ENCODE measurements at regions not wholly inside any gene's neighbourhood (a gene's known extent, or its start where the extent isn't known, plus 50 kb on each side); places are given as distances from the start of the nearest gene placed in this dataset.

GRCh38 chr3:124079912-124080276, 88.0 kb upstream of the ROPN1 start:
- H2AFZ ChIP-seq (ENCODE audit: low read length) = no peak overlapping the region
- WGBS, 2 donors (ENCODE audit: extremely low coverage in 2 of 2, insufficient read length in 2 of 2, insufficient replicate concordance in 1 of 2) = no CpG with 5 or more reads among the region's 2 CpGs
- H3K23ac ChIP-seq (ENCODE audit: low read depth, low read length, poor library complexity) = no peak overlapping the region
- no peak for DNase-seq (ENCODE audit: low spot score)
- no peak overlapping the region for H3K14ac ChIP-seq (ENCODE audit: low read length)
- H3K4me1 ChIP-seq (ENCODE audit: control insufficient read depth in 2 of 2, insufficient read depth in 1 of 2, low read depth in 1 of 2, low read length in 2 of 2) = peaks cover 0 to 2% of the 10 kb centered on the region in 2 donors
- H3K4me2 ChIP-seq (ENCODE audit: insufficient read depth, low read length, poor library complexity, severe bottlenecking) = no peak overlapping the region
- no peak overlapping the region for H3K4me3 ChIP-seq (ENCODE audit: low read length in 2 of 2)
- no peak overlapping the region for H2BK5ac ChIP-seq (ENCODE audit: low read length)
- H3K79me1 ChIP-seq (ENCODE audit: low read depth, low read length) = peaks cover 3% of the 10 kb centered on the region
- no peaks in the 10 kb centered on the region for H3K27me3 ChIP-seq (ENCODE audit: control insufficient read depth in 3 of 3, insufficient read depth in 3 of 3, low read depth in 1 of 3, low read length in 3 of 3)
- H3K27ac ChIP-seq (replicated peaks; ENCODE audit: low read length) = no peak overlapping the region
- H2BK12ac ChIP-seq (ENCODE audit: low read length) = no peak overlapping the region
- H3K9me3 ChIP-seq (replicated peaks in 1 of 2; ENCODE audit: control insufficient read depth in 2 of 2, insufficient read depth in 1 of 2, low read depth in 1 of 2, low read length in 2 of 2) = peaks cover 0 to under 1% of the 10 kb centered on the region in 2 donors
- no peak overlapping the region for H4K91ac ChIP-seq (ENCODE audit: low read depth, low read length, poor library complexity)
- no peak overlapping the region for H3K18ac ChIP-seq (ENCODE audit: low read length)
- H3K36me3 ChIP-seq (replicated peaks in 1 of 2; ENCODE audit: control insufficient read depth in 2 of 2, insufficient read depth in 2 of 2, low read length in 2 of 2) = no peaks in the 10 kb centered on the region
- H2BK15ac ChIP-seq (ENCODE audit: low read length) = no peak overlapping the region
- H4K8ac ChIP-seq (ENCODE audit: low read depth, low read length) = no peak overlapping the region
- H2AK5ac ChIP-seq (ENCODE audit: low read depth, low read length) = no peak overlapping the region
- H3K9ac ChIP-seq (ENCODE audit: low read depth, low read length, poor library complexity) = no peak overlapping the region
- no peak overlapping the region for H3K4ac ChIP-seq (ENCODE audit: low read length)
- no peak overlapping the region for H2BK120ac ChIP-seq (ENCODE audit: low read depth, low read length)

- Histone ChIP-seq H3K9me3 (replicated peaks in 1 of 2; ENCODE audit: control insufficient read depth in 2 of 2, insufficient read depth in 1 of 2, low read depth in 1 of 2, low read length in 2 of 2) (peaks cover 0 to 2% of the 10 kb centered on the region in 2 donors), H3K79me1 (ENCODE audit: low read depth, low read length) (no peaks in the 10 kb centered on the region), H3K23ac (ENCODE audit: low read depth, low read length, poor library complexity) (no peak overlapping the region), H2BK12ac (ENCODE audit: low read length) (no peak overlapping the region), H3K4ac (ENCODE audit: low read length) (no peak overlapping the region), H3K14ac (ENCODE audit: low read length) (no peak overlapping the region), H2AFZ (ENCODE audit: low read length) (no peak overlapping the region), H3K4me1 (ENCODE audit: control insufficient read depth in 2 of 2, insufficient read depth in 1 of 2, low read depth in 1 of 2, low read length in 2 of 2) (peaks cover 0 to 2% of the 10 kb centered on the region in 2 donors), H3K27ac (replicated peaks; ENCODE audit: low read length) (no peak overlapping the region), H2BK15ac (ENCODE audit: low read length) (no peak overlapping the region), H3K4me3 (ENCODE audit: low read length in 2 of 2) (no peak overlapping the region), H4K8ac (ENCODE audit: low read depth, low read length) (no peak overlapping the region), H3K4me2 (ENCODE audit: insufficient read depth, low read length, poor library complexity, severe bottlenecking) (no peak overlapping the region), H2BK5ac (ENCODE audit: low read length) (no peak overlapping the region), H2AK5ac (ENCODE audit: low read depth, low read length) (no peak overlapping the region), H4K91ac (ENCODE audit: low read depth, low read length, poor library complexity) (no peak overlapping the region), H3K27me3 (ENCODE audit: control insufficient read depth in 3 of 3, insufficient read depth in 3 of 3, low read depth in 1 of 3, low read length in 3 of 3) (no peaks in the 10 kb centered on the region), H2BK120ac (ENCODE audit: low read depth, low read length) (no peak overlapping the region), H3K18ac (ENCODE audit: low read length) (no peak overlapping the region), H3K36me3 (replicated peaks in 1 of 2; ENCODE audit: control insufficient read depth in 2 of 2, insufficient read depth in 2 of 2, low read length in 2 of 2) (peaks cover 0 to 2% of the 10 kb centered on the region in 2 donors), H3K9ac (ENCODE audit: low read depth, low read length, poor library complexity) (no peak overlapping the region)
- DNase-seq (ENCODE audit: low spot score) = no peak
- WGBS, 2 donors (ENCODE audit: extremely low coverage in 2 of 2, insufficient read length in 2 of 2, insufficient replicate concordance in 1 of 2) = no CpG with 5 or more reads among the region's 2 CpGs
Observed at GRCh38 chr3:124082343-124082742, 90.4 kb upstream of the ROPN1 start.

GRCh38 chr3:124084022-124084881, 92.3 kb upstream of the ROPN1 start:
- no peak overlapping the region for H3K27ac ChIP-seq (replicated peaks; ENCODE audit: low read length)
- H3K23ac ChIP-seq (ENCODE audit: low read depth, low read length, poor library complexity) = no peak overlapping the region
- no peak overlapping the region for H4K91ac ChIP-seq (ENCODE audit: low read depth, low read length, poor library complexity)
- H2BK120ac ChIP-seq (ENCODE audit: low read depth, low read length) = no peak overlapping the region
- H2BK5ac ChIP-seq (ENCODE audit: low read length) = no peak overlapping the region
- H3K9ac ChIP-seq (ENCODE audit: low read depth, low read length, poor library complexity) = no peak overlapping the region
- H3K27me3 ChIP-seq (ENCODE audit: control insufficient read depth in 3 of 3, insufficient read depth in 3 of 3, low read depth in 1 of 3, low read length in 3 of 3) = no peaks in the 10 kb centered on the region
- no peak overlapping the region for H3K14ac ChIP-seq (ENCODE audit: low read length)
- H3K4me1 ChIP-seq (ENCODE audit: control insufficient read depth in 2 of 2, insufficient read depth in 1 of 2, low read depth in 1 of 2, low read length in 2 of 2) = no peaks in the 10 kb centered on the region
- H4K8ac ChIP-seq (ENCODE audit: low read depth, low read length) = no peak overlapping the region
- H3K18ac ChIP-seq (ENCODE audit: low read length) = no peak overlapping the region
- no peak overlapping the region for H2BK12ac ChIP-seq (ENCODE audit: low read length)
- H2AFZ ChIP-seq (ENCODE audit: low read length) = no peak overlapping the region
- peaks cover 0 to 2% of the 10 kb centered on the region in 2 donors for H3K9me3 ChIP-seq (replicated peaks in 1 of 2; ENCODE audit: control insufficient read depth in 2 of 2, insufficient read depth in 1 of 2, low read depth in 1 of 2, low read length in 2 of 2)
- no peak overlapping the region for H3K4me2 ChIP-seq (ENCODE audit: insufficient read depth, low read length, poor library complexity, severe bottlenecking)
- peak overlapping the region in 1 of 2 donors; percentile 46 for H3K4me3 ChIP-seq (ENCODE audit: low read length in 2 of 2)
- H3K79me1 ChIP-seq (ENCODE audit: low read depth, low read length) = no peaks in the 10 kb centered on the region
- no peak overlapping the region for H2BK15ac ChIP-seq (ENCODE audit: low read length)
- WGBS, 2 donors (ENCODE audit: extremely low coverage in 2 of 2, insufficient read length in 2 of 2, insufficient replicate concordance in 1 of 2) = no CpG with 5 or more reads among the region's 7 CpGs
- H3K36me3 ChIP-seq (replicated peaks in 1 of 2; ENCODE audit: control insufficient read depth in 2 of 2, insufficient read depth in 2 of 2, low read length in 2 of 2) = peaks cover 0 to 5% of the 10 kb centered on the region in 2 donors
- H2AK5ac ChIP-seq (ENCODE audit: low read depth, low read length) = no peak overlapping the region
- DNase-seq (ENCODE audit: low spot score) = no peak
- H3K4ac ChIP-seq (ENCODE audit: low read length) = no peak overlapping the region

- no peak overlapping the region for H3K23ac ChIP-seq (ENCODE audit: low read depth, low read length, poor library complexity)
- peaks cover 3 to 15% of the 10 kb centered on the region in 2 donors for H3K4me1 ChIP-seq (ENCODE audit: control insufficient read depth in 2 of 2, insufficient read depth in 1 of 2, low read depth in 1 of 2, low read length in 2 of 2)
- no peak overlapping the region for H2AFZ ChIP-seq (ENCODE audit: low read length)
- no peak overlapping the region for H3K4ac ChIP-seq (ENCODE audit: low read length)
- H3K4me3 ChIP-seq (ENCODE audit: low read length in 2 of 2) = no peak overlapping the region
- no peak overlapping the region for H3K9ac ChIP-seq (ENCODE audit: low read depth, low read length, poor library complexity)
- no peak overlapping the region for H2BK12ac ChIP-seq (ENCODE audit: low read length)
- peaks cover 0 to 2% of the 10 kb centered on the region in 2 donors for H3K9me3 ChIP-seq (replicated peaks in 1 of 2; ENCODE audit: control insufficient read depth in 2 of 2, insufficient read depth in 1 of 2, low read depth in 1 of 2, low read length in 2 of 2)
- peaks cover 0 to 2% (median 0%) of the 10 kb centered on the region in 3 experiments for H3K27me3 ChIP-seq (ENCODE audit: control insufficient read depth in 3 of 3, insufficient read depth in 3 of 3, low read depth in 1 of 3, low read length in 3 of 3)
- H2BK120ac ChIP-seq (ENCODE audit: low read depth, low read length) = no peak overlapping the region
- no peak overlapping the region for H2BK5ac ChIP-seq (ENCODE audit: low read length)
- no CpG with 5 or more reads among the region's 2 CpGs for WGBS, 2 donors (ENCODE audit: extremely low coverage in 2 of 2, insufficient read length in 2 of 2, insufficient replicate concordance in 1 of 2)
- H4K91ac ChIP-seq (ENCODE audit: low read depth, low read length, poor library complexity) = no peak overlapping the region
- H3K79me1 ChIP-seq (ENCODE audit: low read depth, low read length) = no peaks in the 10 kb centered on the region
- no peak overlapping the region for H3K4me2 ChIP-seq (ENCODE audit: insufficient read depth, low read length, poor library complexity, severe bottlenecking)
- H4K8ac ChIP-seq (ENCODE audit: low read depth, low read length) = no peak overlapping the region
- no peak overlapping the region for H3K18ac ChIP-seq (ENCODE audit: low read length)
- DNase-seq (ENCODE audit: low spot score) = no peak
- H3K27ac ChIP-seq (replicated peaks; ENCODE audit: low read length) = no peak overlapping the region
- peaks cover 0 to 5% of the 10 kb centered on the region in 2 donors for H3K36me3 ChIP-seq (replicated peaks in 1 of 2; ENCODE audit: control insufficient read depth in 2 of 2, insufficient read depth in 2 of 2, low read length in 2 of 2)
- no peak overlapping the region for H2BK15ac ChIP-seq (ENCODE audit: low read length)
- no peak overlapping the region for H2AK5ac ChIP-seq (ENCODE audit: low read depth, low read length)
- H3K14ac ChIP-seq (ENCODE audit: low read length) = no peak overlapping the region
Observed at GRCh38 chr3:124088801-124089200, 96.9 kb upstream of the ROPN1 start.

Measured in neuronal stem cell (in vitro differentiated cells).